LNCAP (cell line): ENCODE measurements at regions not wholly inside any gene's neighbourhood (a gene's known extent, or its start where the extent isn't known, plus 50 kb on each side); places are given as distances from the start of the nearest gene placed in this dataset.

ENCODE experiments used
- CTCF ChIP-seq: fragments of 450-650 bp; IDR thresholded peaks from 2 replicates; pipeline ENCODE4 v1.5.1; 2017; ENCODE audit warnings: mild to moderate bottlenecking

DNA sequence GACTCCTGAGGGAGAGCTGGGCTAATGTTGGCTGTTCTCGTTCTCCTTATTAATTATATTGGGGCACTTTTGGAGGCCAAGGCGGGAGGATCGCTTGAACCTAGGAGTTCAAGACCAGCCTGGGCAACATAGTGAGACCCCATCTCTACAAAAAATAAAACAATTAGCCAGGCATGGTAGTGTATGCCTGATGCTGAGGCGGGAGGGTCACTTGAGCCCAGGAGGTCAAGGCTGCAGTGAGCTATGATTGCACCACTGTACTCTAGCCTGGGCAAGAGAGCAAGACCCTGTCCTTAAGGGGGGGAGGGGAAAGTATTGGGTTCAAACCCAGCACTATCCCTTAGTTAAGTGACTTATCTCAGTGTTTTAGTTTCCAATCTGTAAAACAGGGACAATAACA lies 70.0 kb upstream of the NBPF3 start:
- TF ChIP-seq CTCF, result no peak

DNA sequence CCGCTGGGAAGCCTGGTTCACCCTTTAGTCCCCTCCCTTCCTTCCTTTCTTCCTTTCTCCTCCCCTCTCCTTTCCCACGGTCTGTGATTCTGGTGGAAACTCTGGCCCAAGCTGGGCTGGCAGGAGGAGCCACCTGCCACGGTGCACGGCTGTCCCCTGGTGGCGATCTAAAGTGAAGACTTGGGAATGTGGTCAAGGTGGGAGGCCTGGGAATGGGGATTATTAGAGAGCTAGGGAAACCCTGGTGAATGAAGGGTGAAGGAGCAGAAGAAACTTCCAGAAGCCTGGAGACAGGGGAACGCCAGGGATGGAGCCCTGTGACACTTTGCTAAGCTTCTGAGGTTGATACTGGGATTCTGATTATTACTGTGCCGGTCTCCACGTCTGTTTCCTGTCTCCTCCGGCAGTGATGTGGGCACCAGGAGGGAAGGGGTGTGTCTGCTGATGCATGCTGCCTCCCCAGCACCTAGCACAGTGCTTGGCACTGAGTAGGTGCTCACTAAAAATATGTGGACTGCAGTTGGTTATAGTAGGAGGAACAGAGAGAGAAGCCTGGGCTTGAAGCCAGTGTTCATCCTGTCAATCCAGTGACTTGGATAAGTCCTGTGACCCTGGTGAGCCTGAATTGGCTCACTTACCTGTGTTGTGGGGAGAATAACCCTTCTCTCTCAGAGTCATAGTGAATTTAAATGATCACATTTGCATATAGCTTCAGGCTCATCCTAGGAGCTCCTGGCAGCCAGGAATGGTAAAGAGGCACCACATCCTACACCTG lies 71.2 kb upstream of the NBPF3 start:
- TF ChIP-seq CTCF, result peak; percentile 75

- no peak for TF ChIP-seq CTCF
These were observed 73.6 kb upstream of the NBPF3 start for GRCh38 chr1:21366288-21366687.

- TF ChIP-seq CTCF, result no peak
These were observed 74.8 kb upstream of the ECE1 start for GRCh38 chr1:21365036-21365435.

DNA sequence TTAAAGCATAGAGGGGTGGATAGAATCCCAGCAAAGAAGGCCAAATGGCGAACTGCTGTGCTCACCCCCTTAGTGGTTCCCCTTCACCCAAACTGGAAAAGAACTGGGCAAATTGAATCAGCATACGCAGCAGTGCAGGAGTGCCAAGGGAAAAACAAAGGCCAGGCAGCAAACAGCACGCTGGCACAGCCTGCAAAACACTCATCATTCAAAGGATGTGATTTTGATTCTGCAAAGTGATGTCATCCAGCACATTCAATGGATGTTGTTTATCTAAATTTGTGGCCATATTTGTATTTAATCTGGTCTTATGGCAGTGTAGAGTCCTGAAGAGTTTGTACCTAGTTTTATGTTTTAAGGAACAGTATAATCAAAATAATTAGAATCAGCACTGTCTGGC lies 71.8 kb upstream of the ECE1 start:
- no peak for TF ChIP-seq CTCF

GRCh38 chr1:21361506-21361905 lies 71.2 kb upstream of the ECE1 start:
- no peak for TF ChIP-seq CTCF

GRCh38 chr1:21357161-21357560 lies 66.9 kb upstream of the ECE1 start:
- no peak for TF ChIP-seq CTCF

- no peak for TF ChIP-seq CTCF
These were observed 65.7 kb upstream of the ECE1 start for GRCh38 chr1:21355956-21356355.
